NCI-H2029 (cell line): ENCODE measurements at regions not wholly inside any gene's neighbourhood (a gene's known extent, or its start where the extent isn't known, plus 50 kb on each side); places are given as distances from the start of the nearest gene placed in this dataset.
"Not testable (repeated sequence)": the region's sequence is repeated elsewhere in the genome, so short reads cannot be mapped to it uniquely, and the experiment has no call there.

ENCODE experiments used
- DNase-seq: peaks from one replicate; lab custom pipeline; 2025; lab: John Stamatoyannopoulos, UW

DNA sequence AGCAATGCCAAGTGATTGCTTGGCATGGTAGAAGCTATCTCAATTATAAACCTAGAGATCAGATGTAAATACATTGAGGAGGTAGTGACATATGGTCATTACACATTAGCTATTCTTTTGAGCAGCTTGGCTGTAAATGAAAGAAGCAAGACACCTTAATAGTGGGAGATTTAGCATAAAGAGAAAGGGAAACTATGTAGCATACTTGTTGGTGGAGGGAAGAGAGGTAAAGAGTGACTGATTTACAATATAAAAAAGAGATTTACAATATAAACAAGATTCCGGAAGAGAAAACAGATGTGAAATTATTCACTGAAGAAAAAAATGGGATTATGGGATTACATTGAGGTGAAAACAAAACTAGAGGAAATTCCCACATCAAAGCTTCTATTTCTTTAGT lies 2009.6 kb downstream of the OLFM4 start:
- no peak for DNase-seq

DNA sequence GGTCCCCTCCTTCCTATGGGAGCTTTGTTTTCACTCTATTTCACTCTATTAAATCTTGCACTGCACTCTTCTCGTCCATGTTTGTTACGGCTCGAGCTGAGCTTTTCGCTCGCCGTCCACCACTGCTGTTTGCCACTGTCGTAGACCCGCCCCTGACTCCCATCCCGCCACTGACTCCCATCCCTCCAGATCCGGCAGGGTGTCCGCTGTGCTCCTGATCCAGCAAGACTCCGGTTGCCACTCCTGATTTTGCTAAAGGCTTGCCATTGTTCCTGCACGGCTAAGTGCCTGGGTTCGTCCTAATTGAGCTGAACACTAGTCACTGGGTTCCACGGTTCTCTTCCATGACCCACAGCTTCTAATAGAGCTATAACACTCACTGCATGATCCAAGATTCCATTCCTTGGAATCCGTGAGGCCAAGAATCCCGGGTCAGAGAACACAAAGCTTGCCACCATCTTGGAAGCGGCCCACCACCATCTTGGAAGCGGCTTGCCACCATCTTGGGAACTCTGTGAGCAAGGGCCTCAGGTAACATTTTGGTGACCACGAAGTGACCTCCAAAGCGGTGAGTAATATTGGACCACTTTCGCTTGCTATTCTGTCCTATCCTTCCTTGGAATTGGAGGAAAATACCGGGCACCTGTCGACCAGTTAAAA lies 2025.4 kb downstream of the OLFM4 start:
- DNase-seq = not testable (repeated sequence)

DNA sequence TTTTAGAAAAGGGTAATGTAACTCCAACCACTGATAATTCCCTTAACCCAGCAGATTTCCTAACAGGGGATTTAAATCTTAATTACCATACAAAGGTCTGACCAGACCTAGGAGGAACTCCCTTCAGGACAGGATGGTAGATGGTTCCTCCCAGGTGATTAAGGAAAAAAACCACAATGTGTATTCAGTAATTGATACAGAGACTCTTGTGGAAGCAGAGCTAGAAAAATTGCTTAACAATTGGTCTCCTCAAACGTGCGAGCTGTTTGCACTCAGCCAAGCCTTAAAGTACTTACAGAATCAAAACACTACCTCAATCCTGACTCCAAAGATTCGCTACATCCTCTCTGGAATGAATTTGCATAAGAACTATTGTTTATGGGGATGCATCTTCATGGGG lies 2027.1 kb downstream of the OLFM4 start:
- DNase-seq = peak; percentile 44

DNA sequence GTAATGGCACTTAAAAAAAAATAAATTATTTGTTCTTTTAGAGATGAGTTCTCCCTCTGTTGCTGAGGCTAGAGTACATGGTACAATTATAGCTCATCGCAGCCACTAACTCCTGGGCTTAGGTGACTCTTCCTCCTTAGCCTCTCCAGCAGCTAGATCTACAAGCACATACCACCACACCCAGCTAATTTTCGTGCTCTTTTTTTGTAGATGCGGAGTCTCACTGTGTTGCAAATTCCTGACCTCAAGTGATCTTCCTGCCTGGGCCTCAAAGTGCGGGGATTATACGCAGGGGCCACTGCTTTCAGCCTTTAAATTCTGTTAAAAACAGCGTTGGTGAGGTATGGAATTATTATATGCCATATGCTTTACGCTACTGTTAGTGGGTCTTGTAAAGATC lies 2034.0 kb downstream of the OLFM4 start:
- DNase-seq = no peak

GRCh38 chr13:55067946-55068345 lies 2039.3 kb downstream of the OLFM4 start:
- no peak for DNase-seq

DNA sequence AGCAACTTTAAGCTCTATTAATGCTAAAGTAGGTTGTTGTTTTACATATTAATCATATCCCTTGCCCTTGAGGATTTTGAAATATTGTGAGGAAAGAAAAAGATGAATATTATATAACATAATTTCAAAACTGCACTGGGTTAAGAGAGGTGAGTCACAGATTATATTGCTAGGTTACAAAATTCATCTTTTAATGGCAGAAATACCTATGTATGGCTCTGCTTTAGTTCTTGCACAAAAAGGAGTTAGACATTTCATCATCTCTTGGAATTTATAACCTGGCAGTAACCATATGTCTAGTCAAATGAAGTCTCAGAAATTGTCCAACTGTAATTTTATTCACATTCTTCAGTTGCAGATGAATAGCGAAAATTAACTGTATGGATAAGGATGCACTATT lies 2041.1 kb downstream of the OLFM4 start:
- DNase-seq = no peak

GRCh38 chr13:55073000-55073399 lies 2044.4 kb downstream of the OLFM4 start:
- no peak for DNase-seq

- DNase-seq = no peak
These were observed 2056.0 kb downstream of the OLFM4 start for GRCh38 chr13:55084630-55085029.

- no peak for DNase-seq
These were observed 2053.6 kb upstream of the PRR20A start for GRCh38 chr13:55087085-55087484.

- DNase-seq = no peak
These were observed 2050.1 kb upstream of the PRR20A start for GRCh38 chr13:55090612-55091011.

DNA sequence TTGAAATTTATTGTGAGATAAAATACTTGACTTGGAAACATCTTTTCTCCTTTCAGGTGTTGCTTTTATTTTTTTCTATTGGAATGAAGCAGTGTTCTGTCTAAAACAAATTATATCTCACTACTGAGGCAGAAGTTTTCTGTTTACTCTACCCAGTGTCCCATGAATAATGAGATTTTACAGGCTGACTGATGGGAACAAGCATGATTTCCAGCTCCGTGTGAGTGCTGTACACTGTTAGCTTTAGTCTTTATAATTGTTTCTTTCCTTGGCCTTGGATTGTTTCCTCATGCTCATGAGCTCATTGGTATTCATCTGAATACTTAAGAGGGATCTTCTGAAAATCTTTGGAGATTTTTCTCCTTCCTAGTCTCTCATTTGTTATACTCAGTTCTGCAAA lies 2049.5 kb upstream of the PRR20A start:
- DNase-seq = no peak

DNA sequence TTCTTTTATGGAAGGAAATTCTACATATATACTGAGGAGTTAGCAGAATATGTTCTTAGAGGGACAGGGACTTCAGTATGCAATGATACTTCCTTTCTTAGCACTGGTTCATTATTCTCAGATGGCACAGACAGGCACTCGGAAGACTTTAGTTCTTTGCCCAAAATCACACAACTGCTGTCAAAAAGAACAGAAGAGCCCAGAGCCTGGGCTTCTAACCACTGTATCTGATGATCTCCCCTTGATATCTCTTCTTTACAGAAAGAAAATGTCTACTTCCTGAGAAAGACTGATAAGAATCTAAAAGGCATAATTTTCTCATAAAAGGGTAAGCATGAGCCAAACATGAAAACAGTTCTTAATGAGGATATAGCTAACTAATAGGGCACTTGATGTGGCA lies 2034.2 kb upstream of the PRR20A start:
- DNase-seq = no peak

DNA sequence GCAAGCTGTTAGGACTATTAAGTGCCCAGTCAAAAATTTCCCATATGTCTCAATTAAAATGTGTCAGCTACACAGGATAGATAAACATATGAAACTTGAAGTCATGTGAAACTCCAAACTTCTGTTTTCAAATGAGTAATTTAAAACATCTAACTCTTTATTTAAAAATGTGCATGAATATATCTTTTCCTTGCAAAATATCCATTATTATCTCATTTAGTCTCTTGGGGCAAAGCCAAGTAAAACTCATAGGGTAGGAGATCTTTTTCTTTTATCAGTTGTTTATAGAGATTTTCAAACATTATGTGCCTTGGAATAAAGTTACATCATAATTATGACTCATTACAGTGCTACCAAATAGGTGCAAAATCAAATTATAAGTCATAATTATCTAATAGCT lies 2020.1 kb upstream of the PRR20A start:
- DNase-seq = no peak

DNA sequence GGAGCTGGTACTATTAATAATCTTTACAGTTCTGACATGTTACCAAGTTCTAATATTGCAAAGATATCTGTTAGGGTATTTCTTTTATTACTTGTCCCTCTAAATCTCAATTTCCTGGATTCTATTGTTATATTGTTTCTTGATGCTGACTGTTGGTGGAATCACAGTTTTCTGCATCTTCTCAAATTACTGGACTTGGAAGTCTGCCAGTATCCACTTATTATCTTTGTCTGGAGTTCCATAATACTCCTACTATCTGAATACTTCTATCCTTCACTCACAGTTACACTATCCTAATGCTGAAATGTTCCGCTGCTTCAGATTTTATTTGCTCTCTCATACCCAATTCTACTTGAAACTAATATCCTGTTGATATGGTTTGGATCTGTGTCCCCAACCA lies 1985.7 kb upstream of the PRR20A start:
- DNase-seq = no peak

GRCh38 chr13:55159765-55160164 lies 1981.0 kb upstream of the PRR20A start:
- DNase-seq = no peak

GRCh38 chr13:55160867-55161266 lies 1979.9 kb upstream of the PRR20A start:
- DNase-seq = peak; percentile 45

DNA sequence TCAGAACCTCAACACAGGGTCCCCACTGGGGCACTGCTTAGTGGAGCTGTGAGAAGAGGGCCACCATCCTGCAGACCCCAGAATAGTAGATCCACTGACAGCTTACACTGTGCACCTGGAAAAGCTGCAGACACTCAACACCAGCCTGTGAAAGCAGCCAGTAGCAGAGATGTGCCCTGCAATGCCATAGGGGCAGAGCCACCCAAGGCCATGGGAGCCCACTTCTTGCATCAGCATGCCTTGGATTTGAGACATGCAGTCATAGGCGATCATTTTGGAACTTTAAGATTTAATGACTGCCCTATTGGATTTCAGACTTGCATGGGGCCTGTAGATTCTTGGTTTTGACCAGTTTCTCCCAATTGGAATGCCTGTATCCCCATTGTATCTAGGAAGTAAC lies 1962.1 kb upstream of the PRR20A start:
- not testable (repeated sequence) for DNase-seq

- DNase-seq = no peak
These were observed 1949.7 kb upstream of the PRR20A start for GRCh38 chr13:55190996-55191395.

DNA sequence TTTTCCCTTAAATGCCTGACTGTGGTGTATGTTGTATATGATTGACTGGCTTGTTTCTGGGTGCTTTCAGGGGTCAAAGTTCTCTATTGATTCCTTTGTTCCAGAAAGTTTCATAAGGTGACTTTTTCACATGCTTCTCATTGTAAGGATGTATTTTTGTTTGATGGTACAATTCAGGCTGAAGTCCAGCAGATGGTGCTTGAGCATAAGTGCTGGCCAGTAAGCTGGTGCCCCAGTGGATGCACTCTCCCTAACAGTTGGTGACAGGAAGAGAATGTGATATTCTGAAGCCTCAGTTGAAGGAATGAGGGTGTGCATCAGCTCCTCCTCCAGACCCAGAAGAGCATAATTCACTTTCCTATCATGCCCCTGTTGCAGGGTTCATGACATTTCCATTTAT lies 1941.6 kb upstream of the PRR20A start:
- DNase-seq = no peak

DNA sequence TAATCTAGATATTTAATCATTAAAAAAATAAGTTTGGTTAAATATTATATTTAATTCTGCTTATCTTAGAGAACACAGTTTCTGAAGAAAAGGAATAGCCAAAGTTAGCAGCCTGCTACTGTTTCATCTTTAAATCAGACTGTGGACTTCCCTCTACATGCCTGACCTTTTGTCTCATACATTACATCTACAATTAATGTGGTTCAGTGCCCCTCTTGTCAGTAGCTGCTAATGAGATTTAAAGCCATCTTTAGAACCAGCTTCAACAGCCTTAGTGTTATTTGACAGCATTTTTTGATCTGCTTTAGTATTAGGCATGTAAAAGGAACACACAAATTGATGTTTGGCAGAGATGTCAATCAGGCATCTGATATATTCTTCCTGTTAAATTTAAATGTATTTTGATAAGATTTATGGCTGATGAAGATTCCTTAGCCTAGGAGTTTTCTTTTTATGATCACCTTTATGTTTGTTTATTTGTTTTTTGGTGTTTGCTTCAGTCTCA lies 1925.8 kb upstream of the PRR20A start:
- no peak for DNase-seq

DNA sequence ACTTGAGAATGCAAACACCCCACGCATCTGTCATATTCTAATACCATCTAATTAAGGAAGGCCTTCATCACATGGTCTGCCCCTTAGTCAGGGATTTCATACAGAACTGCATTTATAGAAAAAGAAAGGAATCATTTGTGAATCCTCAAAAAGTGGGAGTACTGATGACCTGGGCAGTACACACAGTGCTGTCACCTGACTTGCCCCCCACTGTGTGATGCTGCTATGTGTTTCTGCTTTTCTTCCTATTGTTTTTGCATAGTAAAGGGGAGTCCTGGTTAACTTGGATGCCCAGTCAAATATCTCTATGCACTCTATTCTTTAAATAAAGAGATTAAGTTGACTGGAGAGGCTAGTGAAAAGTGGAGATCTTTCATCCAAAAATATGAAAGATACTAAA lies 1921.2 kb upstream of the PRR20A start:
- no peak for DNase-seq

GRCh38 chr13:55229906-55230569 lies 1910.7 kb upstream of the PRR20A start:
- no peak for DNase-seq

DNA sequence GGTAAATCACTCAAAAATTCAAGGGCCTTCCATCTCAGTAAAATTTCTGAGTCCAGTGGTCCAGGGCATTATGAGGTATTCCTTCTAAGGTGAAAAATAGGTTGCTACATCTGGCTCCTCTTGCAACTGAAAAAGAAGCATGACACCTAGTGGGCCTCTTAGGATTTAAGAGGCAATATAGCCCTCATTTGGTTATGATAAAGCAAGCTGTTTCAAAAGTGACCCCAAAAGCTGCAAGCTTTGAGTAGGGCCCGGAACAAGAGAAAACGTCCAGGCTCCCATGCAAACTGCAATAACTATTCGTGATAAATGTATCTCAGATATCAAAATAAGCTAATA lies 1910.2 kb upstream of the PRR20A start:
- DNase-seq = no peak

DNA sequence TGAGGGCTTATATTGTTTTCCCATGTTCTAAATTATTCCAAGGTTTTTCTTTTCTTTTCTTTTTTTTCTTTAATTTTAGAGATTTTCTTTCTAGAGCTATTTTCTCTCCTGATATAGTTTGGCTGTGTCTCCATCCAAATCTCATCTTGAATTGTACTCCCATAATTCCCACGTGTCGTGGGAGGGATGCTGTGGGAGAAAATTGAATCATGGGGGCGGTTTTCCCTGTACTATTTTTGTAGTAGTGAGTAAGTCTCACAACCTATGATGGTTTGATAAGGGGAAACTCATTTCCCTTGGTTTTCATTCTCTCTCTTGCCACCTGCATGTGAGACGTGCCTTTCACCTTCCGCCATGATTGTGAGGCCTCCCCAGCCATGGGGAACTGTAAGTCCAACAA lies 1906.4 kb upstream of the PRR20A start:
- no peak for DNase-seq
